Testis (tissue), 2 donors: ENCODE measurements at regions not wholly inside any gene's neighbourhood (a gene's known extent, or its start where the extent isn't known, plus 50 kb on each side); places are given as distances from the start of the nearest gene placed in this dataset.

Experiments used
- DNase-seq: peaks from one replicate; pipeline ENCODE4 v3.0.0-alpha.2; 2019
- H3K27ac ChIP-seq, 2 donors: fragments of 200-600 bp; sonication (generic); one replicate each; pipeline ENCODE4 v1.5.1; 2019
- H3K27me3 ChIP-seq: fragments of 200-600 bp; sonication (generic); one replicate; pipeline ENCODE4 v1.5.1; 2019
- H3K36me3 ChIP-seq: fragments of 200-600 bp; sonication (generic); one replicate; pipeline ENCODE4 v1.5.1; 2017; ENCODE audit warnings: low read depth; ENCODE audit errors: missing control alignments
- H3K4me1 ChIP-seq: fragments of 200-600 bp; sonication (generic); one replicate; pipeline ENCODE4 v1.5.1; 2019
- H3K4me3 ChIP-seq, 2 donors: fragments of 200-600 bp; sonication (generic); one replicate each; pipeline ENCODE4 v1.5.1; 2017 to 2019
- H3K9me3 ChIP-seq: fragments of 200-600 bp; sonication (generic); one replicate; pipeline ENCODE4 v1.5.1; 2017
- CTCF ChIP-seq, 3 experiments: fragments of 450-650 bp in 2 of 3; fragments of 200-600 bp in 1 of 3; sonication (generic) in 1 of 3; IDR thresholded peaks; one replicate each; pipeline ENCODE4 v1.5.1; 2016 to 2019; ENCODE audit warnings: antibody characterized with exemption in 3 of 3, mild to moderate bottlenecking in 2 of 3, moderate library complexity in 1 of 3
- POLR2A ChIP-seq: fragments of 450-650 bp; IDR thresholded peaks from one replicate; pipeline ENCODE4 v1.6.1; 2017; ENCODE audit warnings: antibody characterized with exemption, mild to moderate bottlenecking, moderate library complexity
- WGBS, 2 donors: methylation state at CpG; one replicate each; pipeline ENCODE4 v1.1.5; 2018; 5-methylcytosine and 5-hydroxymethylcytosine counted together
- intact Hi-C: fragments of 100-400 bp; cut with DNase I; formaldehyde crosslinking; loops from one replicate; pipeline ENCODE4 v1.15.1; 2023; ENCODE audit warnings: low total_unique reads

GRCh38 chrX:139290310-139290709, 240.2 kb upstream of the F9 start:
- no peaks in the 10 kb centered on the region for H3K27me3 ChIP-seq
- H3K36me3 ChIP-seq: no peaks in the 10 kb centered on the region
- H3K9me3 ChIP-seq: no peaks in the 10 kb centered on the region
- no peak for TF ChIP-seq POLR2A
- no peak for TF ChIP-seq CTCF (IDR thresholded peaks at IDR 0.05)
- H3K27ac ChIP-seq: no peak overlapping the region
- no peak for DNase-seq
- intact Hi-C loops: no loop called here
- 65 to 100% methylated on average over 1 of the region's 1 CpG for WGBS, 2 donors
- H3K4me1 ChIP-seq: no peaks in the 10 kb centered on the region
- H3K4me3 ChIP-seq: no peak overlapping the region

GRCh38 chrX:139287155-139287924, 243.2 kb upstream of the F9 start:
- TF ChIP-seq CTCF (IDR thresholded peaks at IDR 0.05) (no peak), POLR2A (no peak)
- 81 to 95% methylated on average over 2 of the region's 2 CpGs for WGBS, 2 donors
- no peaks in the 10 kb centered on the region for H3K36me3 ChIP-seq
- no peak overlapping the region for H3K27ac ChIP-seq
- no peaks in the 10 kb centered on the region for H3K27me3 ChIP-seq
- intact Hi-C loops: no loop called here
- no peaks in the 10 kb centered on the region for H3K9me3 ChIP-seq
- H3K4me1 ChIP-seq: no peaks in the 10 kb centered on the region
- no peak for DNase-seq
- H3K4me3 ChIP-seq: no peak overlapping the region

GRCh38 chrX:139286342-139286741, 244.2 kb upstream of the F9 start:
- no peak overlapping the region for H3K27ac ChIP-seq

GRCh38 chrX:139267851-139268250, 262.7 kb upstream of the F9 start:
- Histone ChIP-seq H3K9me3 (no peaks in the 10 kb centered on the region), H3K36me3 (no peaks in the 10 kb centered on the region), H3K27ac (no peak overlapping the region), H3K4me3 (no peak overlapping the region), H3K27me3 (no peaks in the 10 kb centered on the region), H3K4me1 (no peaks in the 10 kb centered on the region)
- no peak for TF ChIP-seq POLR2A
- no peak for TF ChIP-seq CTCF (IDR thresholded peaks at IDR 0.05)
- WGBS, 2 donors: 79 to 80% methylated on average over 2 to 3 of the region's 3 CpGs
- intact Hi-C loops: no loop called here
- DNase-seq: no peak

More at GRCh38 chrX:139286342-139286741, 244.2 kb upstream of the F9 start:
- WGBS, 2 donors: 87% methylated on average over 2 of the region's 2 CpGs; no CpG with 5 or more reads in 1 of the 2 donors
- no peaks in the 10 kb centered on the region for H3K36me3 ChIP-seq
- no peak overlapping the region for H3K4me3 ChIP-seq
- no peaks in the 10 kb centered on the region for H3K9me3 ChIP-seq
- no peaks in the 10 kb centered on the region for H3K27me3 ChIP-seq
- TF ChIP-seq CTCF (IDR thresholded peaks at IDR 0.05): no peak
- no peak for TF ChIP-seq POLR2A
- intact Hi-C loops: no loop called here
- no peak for DNase-seq
- H3K4me1 ChIP-seq: no peaks in the 10 kb centered on the region

- TF ChIP-seq POLR2A (no peak), CTCF (IDR thresholded peaks at IDR 0.05) (no peak)
These were observed 284.2 kb upstream of the F9 start for GRCh38 chrX:139246295-139246694.

More at GRCh38 chrX:139246295-139246694, 284.2 kb upstream of the F9 start:
- no peaks in the 10 kb centered on the region for H3K36me3 ChIP-seq
- intact Hi-C loops: no loop called here
- no peak overlapping the region for H3K27ac ChIP-seq
- H3K4me1 ChIP-seq: no peaks in the 10 kb centered on the region
- 65 to 78% methylated on average over 3 of the region's 3 CpGs for WGBS, 2 donors
- H3K9me3 ChIP-seq: no peaks in the 10 kb centered on the region
- H3K4me3 ChIP-seq: no peak overlapping the region
- no peaks in the 10 kb centered on the region for H3K27me3 ChIP-seq
- no peak for DNase-seq
